ENCODE measurements at regions not wholly inside any gene's neighbourhood (a gene's known extent, or its start where the extent isn't known, plus 50 kb on each side); places are given as distances from the start of the nearest gene placed in this dataset.

- Histone ChIP-seq H3F3A (ENCODE audit: control insufficient read depth, insufficient read depth) (no peaks in the 10 kb centered on the region), H3K79me2 (ENCODE audit: control insufficient read depth, low read length) (no peaks in the 10 kb centered on the region), H3K36me3 (ENCODE audit: control insufficient read depth, low read length) (no peaks in the 10 kb centered on the region), H3K9me2 (replicated peaks; ENCODE audit: control insufficient read depth, low read length) (no peaks in the 10 kb centered on the region), H3K4me1 (ENCODE audit: control insufficient read depth, low read length) (no peaks in the 10 kb centered on the region), H3K4me2 (ENCODE audit: low read length) (no peak overlapping the region), H3K27me3 (ENCODE audit: control insufficient read depth, low read length) (no peaks in the 10 kb centered on the region), H4K20me1 (ENCODE audit: control insufficient read depth, insufficient read depth, low read depth, low read length) (no peaks in the 10 kb centered on the region), H3K27ac (ENCODE audit: low read depth, low read length) (no peak overlapping the region), H3K9me3 (ENCODE audit: control insufficient read depth, insufficient read depth, low read length) (no peaks in the 10 kb centered on the region), H3K4me3 (ENCODE audit: low read length) (no peak overlapping the region)
- TF ChIP-seq EZH2phosphoT487 (IDR thresholded peaks at IDR 0.05; ENCODE audit: borderline replicate concordance, low read length) (no peak), CTCF (IDR thresholded peaks at IDR 0.05; ENCODE audit: low read depth, low read length, poor library complexity, severe bottlenecking) (no peak)
Observed at GRCh38 chr6:126963077-126963809, 155.2 kb upstream of the RSPO3 start.

- H3K4me3 ChIP-seq (ENCODE audit: low read length), result no peak overlapping the region
- no peaks in the 10 kb centered on the region for H3K9me3 ChIP-seq (ENCODE audit: control insufficient read depth, insufficient read depth, low read length)
- no peaks in the 10 kb centered on the region for H3K27me3 ChIP-seq (ENCODE audit: control insufficient read depth, low read length)
- no peaks in the 10 kb centered on the region for H4K20me1 ChIP-seq (ENCODE audit: control insufficient read depth, insufficient read depth, low read depth, low read length)
- no peak overlapping the region for H3K4me2 ChIP-seq (ENCODE audit: low read length)
- H3K4me1 ChIP-seq (ENCODE audit: control insufficient read depth, low read length), result no peaks in the 10 kb centered on the region
- H3K9me2 ChIP-seq (replicated peaks; ENCODE audit: control insufficient read depth, low read length), result no peaks in the 10 kb centered on the region
- no peaks in the 10 kb centered on the region for H3F3A ChIP-seq (ENCODE audit: control insufficient read depth, insufficient read depth)
- H3K27ac ChIP-seq (ENCODE audit: low read depth, low read length), result no peak overlapping the region
- TF ChIP-seq EZH2phosphoT487 (IDR thresholded peaks at IDR 0.05; ENCODE audit: borderline replicate concordance, low read length) (no peak), CTCF (IDR thresholded peaks at IDR 0.05; ENCODE audit: low read depth, low read length, poor library complexity, severe bottlenecking) (no peak)
- no peaks in the 10 kb centered on the region for H3K79me2 ChIP-seq (ENCODE audit: control insufficient read depth, low read length)
- no peaks in the 10 kb centered on the region for H3K36me3 ChIP-seq (ENCODE audit: control insufficient read depth, low read length)
Observed at GRCh38 chr6:126967296-126968005, 151.0 kb upstream of the RSPO3 start.

GRCh38 chr6:126976253-126976797 is 142.1 kb upstream of the RSPO3 start:
- Histone ChIP-seq H3K36me3 (ENCODE audit: control insufficient read depth, low read length) (no peaks in the 10 kb centered on the region), H3K9me3 (ENCODE audit: control insufficient read depth, insufficient read depth, low read length) (no peaks in the 10 kb centered on the region), H3K4me3 (ENCODE audit: low read length) (no peak overlapping the region), H3K27ac (ENCODE audit: low read depth, low read length) (no peak overlapping the region), H3K4me2 (ENCODE audit: low read length) (no peak overlapping the region), H3K27me3 (ENCODE audit: control insufficient read depth, low read length) (no peaks in the 10 kb centered on the region), H3F3A (ENCODE audit: control insufficient read depth, insufficient read depth) (no peaks in the 10 kb centered on the region), H3K9me2 (replicated peaks; ENCODE audit: control insufficient read depth, low read length) (no peaks in the 10 kb centered on the region), H4K20me1 (ENCODE audit: control insufficient read depth, insufficient read depth, low read depth, low read length) (no peaks in the 10 kb centered on the region), H3K79me2 (ENCODE audit: control insufficient read depth, low read length) (no peaks in the 10 kb centered on the region), H3K4me1 (ENCODE audit: control insufficient read depth, low read length) (no peaks in the 10 kb centered on the region)
- no peak for TF ChIP-seq EZH2phosphoT487 (IDR thresholded peaks at IDR 0.05; ENCODE audit: borderline replicate concordance, low read length)
- TF ChIP-seq CTCF (IDR thresholded peaks at IDR 0.05; ENCODE audit: low read depth, low read length, poor library complexity, severe bottlenecking), result no peak
